COLO668 (cell line): ENCODE measurements at regions not wholly inside any gene's neighbourhood (a gene's known extent, or its start where the extent isn't known, plus 50 kb on each side); places are given as distances from the start of the nearest gene placed in this dataset.
"Not testable (repeated sequence)": the region's sequence is repeated elsewhere in the genome, so short reads cannot be mapped to it uniquely, and the experiment has no call there.

Experiments used
- DNase-seq: peaks from one replicate; lab custom pipeline; 2025; ENCODE audit not compliant: unreplicated experiment; lab: John Stamatoyannopoulos, UW

GRCh38 chr2:161044921-161045320 is 115.3 kb upstream of the TANK start:
- no peak for DNase-seq

GRCh38 chr2:161045726-161046125 is 114.5 kb upstream of the TANK start:
- DNase-seq: no peak

DNA sequence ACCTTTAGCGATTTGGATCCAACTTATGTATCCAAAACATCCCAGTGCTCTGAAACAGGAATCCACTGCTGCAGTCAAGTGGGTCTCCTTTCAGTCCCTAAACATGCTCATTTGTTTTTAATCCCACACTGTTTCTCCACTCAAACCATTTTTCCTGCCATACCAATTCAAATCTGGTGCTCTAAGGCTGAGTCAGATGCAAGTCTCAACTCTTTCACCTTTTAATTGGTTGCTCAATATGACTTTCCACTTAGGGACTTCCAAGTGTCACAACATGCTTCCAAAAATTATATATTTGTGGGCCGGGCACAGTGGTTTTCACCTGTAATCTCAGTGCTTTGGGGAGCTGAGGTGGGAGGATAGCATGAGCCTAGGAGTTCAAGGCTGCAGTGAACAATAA is 113.4 kb upstream of the TANK start:
- no peak for DNase-seq

DNA sequence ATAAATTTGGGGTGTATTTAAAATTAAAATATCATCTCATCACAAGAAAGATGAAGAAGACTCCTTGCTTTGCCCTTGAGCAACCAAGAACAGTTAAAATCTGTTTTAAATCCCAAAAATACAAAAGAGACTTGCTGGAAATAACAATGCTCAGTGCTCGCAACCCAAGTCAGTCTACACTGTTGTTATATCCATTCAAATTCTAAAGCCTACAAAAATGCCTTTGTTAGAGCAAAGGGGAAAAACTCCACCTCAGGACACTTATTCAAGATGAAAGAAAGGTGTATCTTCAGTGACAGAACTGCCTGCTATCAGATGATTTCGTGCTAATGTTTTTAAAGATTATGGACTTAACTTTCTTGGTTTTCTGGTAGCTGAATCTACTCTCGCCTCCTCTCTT is 111.9 kb upstream of the TANK start:
- DNase-seq: no peak

DNA sequence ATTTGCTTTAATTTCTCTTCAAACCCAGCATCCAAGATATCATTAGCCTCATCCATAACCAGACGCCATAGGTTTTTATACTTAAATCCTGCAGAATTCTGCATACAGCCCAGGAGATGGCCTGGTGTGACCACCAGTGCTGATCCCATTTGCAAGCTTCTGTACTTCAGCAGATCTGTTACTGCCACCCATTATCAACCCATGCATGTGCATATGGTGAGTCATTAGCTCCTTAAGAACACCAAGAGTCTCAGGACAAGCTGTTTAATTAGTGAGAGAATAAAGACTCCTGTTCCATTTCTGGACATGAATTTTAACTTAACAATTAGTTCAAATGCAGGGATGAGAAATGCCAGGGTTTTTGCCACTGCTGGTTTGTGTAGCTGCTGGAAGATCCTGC is 110.7 kb upstream of the TANK start:
- DNase-seq: no peak

DNA sequence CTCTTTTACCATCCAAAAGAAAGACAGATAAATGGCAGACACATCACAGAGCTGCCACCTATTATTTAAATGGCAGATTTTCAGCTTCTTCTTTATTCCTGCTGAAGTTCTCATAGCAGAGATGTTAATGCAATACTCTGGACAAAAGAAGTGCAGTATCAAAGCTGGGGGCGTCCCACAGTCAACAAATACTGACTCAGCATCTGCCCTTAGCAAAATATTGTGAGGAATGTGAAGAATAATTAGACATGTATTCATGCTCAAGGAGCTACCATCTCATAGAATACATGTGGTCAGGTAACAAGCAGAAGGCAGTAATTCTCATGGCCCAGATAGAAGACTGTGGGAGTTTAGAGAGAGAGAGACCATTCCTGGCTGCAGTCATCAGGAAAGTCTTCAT is 108.0 kb upstream of the TANK start:
- no peak for DNase-seq

GRCh38 chr2:161055289-161055688 is 104.9 kb upstream of the TANK start:
- DNase-seq: no peak

GRCh38 chr2:161059388-161059787 is 100.8 kb upstream of the TANK start:
- no peak for DNase-seq

- no peak for DNase-seq
Measured at GRCh38 chr2:161061786-161062185, 98.4 kb upstream of the TANK start.

GRCh38 chr2:161063157-161063945 is 96.9 kb upstream of the TANK start:
- peak; percentile 57 for DNase-seq

GRCh38 chr2:161063946-161064306 is 96.3 kb upstream of the TANK start:
- no peak for DNase-seq

GRCh38 chr2:161067846-161068350 is 92.3 kb upstream of the TANK start:
- no peak for DNase-seq

DNA sequence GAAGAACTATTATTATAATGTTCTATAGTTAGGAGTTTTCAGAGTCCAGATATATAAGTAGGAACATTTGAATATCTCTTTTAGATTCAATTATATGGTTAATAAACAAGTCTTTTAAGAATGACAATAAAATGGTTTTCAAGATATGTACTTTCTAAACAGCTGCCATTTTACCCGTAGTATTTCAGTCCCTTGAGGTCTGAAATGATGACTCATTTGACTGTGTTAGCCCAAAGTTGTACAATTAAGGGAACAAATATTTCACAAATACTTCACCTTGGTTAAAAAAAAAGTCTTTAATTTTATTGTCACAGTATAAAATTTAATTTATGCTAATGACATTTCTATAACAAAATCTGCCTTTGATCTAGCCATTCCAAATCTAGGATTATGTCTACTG is 91.6 kb upstream of the TANK start:
- DNase-seq: no peak

DNA sequence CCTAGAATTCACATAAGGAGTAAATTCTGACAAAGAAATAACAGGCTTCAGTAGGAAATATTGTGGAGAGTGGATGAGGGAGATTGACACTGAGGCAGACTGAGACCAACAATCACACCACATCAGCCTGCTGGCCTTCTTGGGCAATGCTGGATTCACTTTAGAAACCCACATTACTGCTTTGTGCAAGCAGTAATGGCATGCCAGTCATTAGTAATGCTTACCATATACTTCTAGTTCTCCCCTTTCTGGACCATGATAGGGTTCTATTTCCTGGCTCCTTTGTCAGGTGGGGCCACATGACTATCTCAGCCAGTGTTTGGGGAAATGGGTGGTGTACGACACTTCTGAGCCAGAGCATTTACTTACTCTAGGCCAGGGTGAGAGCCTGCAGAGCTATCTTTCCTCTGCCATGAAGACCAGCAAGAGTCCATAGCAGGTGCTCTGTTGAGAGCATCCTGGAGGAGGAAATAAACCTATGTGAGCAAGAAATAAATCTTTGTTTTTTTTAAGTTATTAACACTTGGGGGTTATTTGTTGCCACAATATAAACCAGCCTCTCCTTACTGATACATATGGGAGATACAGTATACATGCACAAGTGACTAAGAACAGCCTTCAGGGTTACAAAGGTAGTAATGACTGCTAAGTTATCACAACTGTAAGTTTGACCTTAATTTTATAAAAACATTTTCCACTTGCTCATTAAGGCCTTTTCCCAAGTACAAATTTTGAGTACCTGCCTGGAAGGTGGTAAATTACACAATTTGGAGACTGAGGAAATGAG is 89.3 kb upstream of the TANK start:
- DNase-seq: no peak

DNA sequence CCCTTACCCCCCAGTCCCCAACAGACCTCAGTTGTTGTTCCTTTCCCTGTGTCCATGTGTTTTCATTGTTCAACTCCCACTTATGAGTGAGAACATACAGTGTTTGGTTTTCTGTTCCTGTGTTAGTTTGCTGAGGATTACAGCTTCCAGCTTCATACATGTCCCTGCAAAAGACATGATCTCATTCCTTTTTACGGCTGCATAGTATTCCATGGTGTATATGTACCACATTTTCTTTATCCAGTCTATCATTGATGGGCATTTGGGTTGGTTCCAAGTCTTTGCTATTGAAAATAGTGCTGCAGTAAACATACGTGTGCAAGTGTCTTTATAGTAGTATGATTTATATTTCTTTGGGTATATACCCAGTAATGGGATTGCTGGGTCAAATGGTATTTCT is 87.8 kb upstream of the TANK start:
- DNase-seq: not testable (repeated sequence)

DNA sequence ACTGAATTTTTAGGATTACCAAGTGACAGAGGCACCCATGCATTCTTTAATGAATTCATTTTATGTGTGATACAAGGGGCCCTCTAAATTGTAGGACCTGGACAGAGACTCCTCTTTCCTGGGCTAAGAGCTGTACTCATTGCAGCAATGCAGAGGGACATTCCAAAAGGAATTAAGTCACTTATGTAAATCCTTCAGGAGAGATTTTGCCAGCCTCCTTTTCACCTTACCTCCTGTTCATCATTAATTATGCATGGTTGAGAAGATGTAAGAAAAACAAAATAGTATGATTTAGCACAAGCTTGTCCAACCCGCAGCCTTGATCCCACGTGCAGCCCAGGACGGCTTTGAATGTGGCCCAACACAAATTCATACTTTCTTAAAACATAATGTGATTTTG is 84.5 kb upstream of the TANK start:
- DNase-seq: no peak

- DNase-seq: no peak
Measured at GRCh38 chr2:161076936-161077335, 83.3 kb upstream of the TANK start.

DNA sequence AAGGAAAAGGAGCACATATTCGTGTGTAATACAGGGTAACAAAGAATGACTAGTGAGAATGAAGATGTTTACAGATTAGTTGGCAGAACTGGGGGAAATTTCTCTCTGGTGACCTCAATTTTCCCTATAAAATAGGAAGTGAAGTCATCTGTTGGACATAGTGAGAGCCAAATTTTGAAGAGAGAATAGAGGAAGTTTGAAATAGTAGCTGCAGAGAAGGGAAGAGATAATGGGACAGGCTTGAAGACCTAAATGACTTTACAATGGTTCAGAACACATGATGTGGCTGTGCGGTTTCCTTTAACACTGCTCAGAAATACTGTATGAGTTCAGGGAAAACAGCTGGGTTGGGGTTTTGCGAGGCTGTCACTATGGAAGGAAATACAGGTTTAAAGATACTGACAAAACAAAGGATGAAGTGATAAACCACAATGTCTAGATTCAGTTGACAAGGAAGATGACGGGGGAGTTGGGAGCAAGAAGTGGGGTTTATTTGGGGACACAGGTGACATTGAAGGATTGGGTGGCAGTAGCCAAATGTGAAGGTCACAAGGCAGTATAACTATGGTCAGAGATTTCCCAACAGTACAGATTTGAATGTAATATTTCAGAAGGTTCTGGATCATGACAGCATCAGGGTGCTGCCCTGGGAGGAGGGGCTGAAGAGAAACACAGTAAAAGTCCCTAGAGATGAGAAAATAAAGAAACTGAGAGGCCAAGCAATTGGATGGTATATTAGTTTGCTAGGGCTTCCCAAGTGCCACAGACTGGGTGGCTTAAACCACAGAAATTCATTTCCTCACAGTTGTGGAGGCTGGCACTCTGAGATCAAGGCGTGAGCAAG is 82.6 kb upstream of the TANK start:
- DNase-seq: no peak

- DNase-seq: no peak
Measured at GRCh38 chr2:161078211-161078539, 82.1 kb upstream of the TANK start.

- DNase-seq: no peak
Measured at GRCh38 chr2:161085149-161085548, 75.1 kb upstream of the TANK start.

- no peak for DNase-seq
Measured at GRCh38 chr2:161088658-161089350, 71.4 kb upstream of the TANK start.
